ENCODE measurements at regions not wholly inside any gene's neighbourhood (a gene's known extent, or its start where the extent isn't known, plus 50 kb on each side); places are given as distances from the start of the nearest gene placed in this dataset.

DNA sequence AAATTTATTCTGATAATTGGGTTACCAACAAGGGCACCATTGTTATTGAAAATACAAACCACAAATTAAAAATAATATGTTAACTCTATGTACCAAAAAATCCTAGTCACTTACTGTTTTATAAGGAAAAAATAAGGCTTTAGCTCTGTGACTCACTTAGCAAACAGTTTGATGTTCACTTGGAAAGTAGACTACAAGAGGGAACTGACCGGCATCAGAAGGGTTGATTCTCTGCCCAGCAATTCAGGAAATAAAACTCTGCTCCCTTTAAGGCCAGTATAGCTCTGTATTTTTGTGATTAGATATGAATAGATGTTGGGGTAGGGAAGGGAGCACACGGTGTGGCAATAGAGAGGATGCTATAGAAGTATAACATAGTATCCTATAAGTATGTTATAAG is 671.3 kb downstream of the LRRC70 start:
- TF ChIP-seq POLR2A (IDR thresholded peaks at IDR 0.05), result no peak
- TF ChIP-seq, protein P1, sequence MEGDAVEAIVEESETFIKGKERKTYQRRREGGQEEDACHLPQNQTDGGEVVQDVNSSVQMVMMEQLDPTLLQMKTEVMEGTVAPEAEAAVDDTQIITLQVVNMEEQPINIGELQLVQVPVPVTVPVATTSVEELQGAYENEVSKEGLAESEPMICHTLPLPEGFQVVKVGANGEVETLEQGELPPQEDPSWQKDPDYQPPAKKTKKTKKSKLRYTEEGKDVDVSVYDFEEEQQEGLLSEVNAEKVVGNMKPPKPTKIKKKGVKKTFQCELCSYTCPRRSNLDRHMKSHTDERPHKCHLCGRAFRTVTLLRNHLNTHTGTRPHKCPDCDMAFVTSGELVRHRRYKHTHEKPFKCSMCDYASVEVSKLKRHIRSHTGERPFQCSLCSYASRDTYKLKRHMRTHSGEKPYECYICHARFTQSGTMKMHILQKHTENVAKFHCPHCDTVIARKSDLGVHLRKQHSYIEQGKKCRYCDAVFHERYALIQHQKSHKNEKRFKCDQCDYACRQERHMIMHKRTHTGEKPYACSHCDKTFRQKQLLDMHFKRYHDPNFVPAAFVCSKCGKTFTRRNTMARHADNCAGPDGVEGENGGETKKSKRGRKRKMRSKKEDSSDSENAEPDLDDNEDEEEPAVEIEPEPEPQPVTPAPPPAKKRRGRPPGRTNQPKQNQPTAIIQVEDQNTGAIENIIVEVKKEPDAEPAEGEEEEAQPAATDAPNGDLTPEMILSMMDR (IDR thresholded peaks at IDR 0.05), result no peak

Measured in lower leg skin (tissue), 3 donors.